HepG2 (cell line): ENCODE measurements at regions not wholly inside any gene's neighbourhood (a gene's known extent, or its start where the extent isn't known, plus 50 kb on each side); places are given as distances from the start of the nearest gene placed in this dataset.

ENCODE experiments used
- ATAC-seq: fragments of 200-7000 bp; cut with Tn5 transposase; 3 replicates; pipeline ENCODE4 v1.9.1; 2020; ENCODE audit warnings: mild to moderate bottlenecking, moderate library complexity
- BruUV-seq: library from RNA; stranded (reverse); fragments of 400-500 nt; replicated peaks from 2 replicates; lab custom pipeline; 2021; lab: Mats Ljungman, UMichigan
- CTCF ChIA-PET: fragments of 300-600 bp; formaldehyde crosslinking; extraction: SDS; loops from one replicate; lab custom pipeline; 2021; ENCODE audit warnings: low total read pairs, inconsistent platforms, low intra/inter-chr PET ratio; lab: Yijun Ruan, JAX
- POLR2A ChIA-PET: fragments of 350-600 bp; sonication (Branson Sonifier 250); formaldehyde crosslinking; loops from one replicate; lab custom pipeline; 2020; ENCODE audit warnings: antibody characterized with exemption, inconsistent platforms; lab: Yijun Ruan, JAX
- DNase-seq: peaks from one replicate; pipeline ENCODE4 v3.0.0-alpha.2; 2015; ENCODE audit warnings: low spot score
- FAIRE-seq: peaks from 3 replicates; lab custom pipeline; 2011; peaks lifted over from hg19 to GRCh38; lab: Jason Lieb, UNC
- H2AFZ ChIP-seq: one replicate; pipeline ENCODE4 v1.6.1; 2011; ENCODE audit warnings: low read length, inconsistent platforms
- H3K27ac ChIP-seq: fragments of 300-600 bp; 3 replicates; pipeline ENCODE4 v1.8.0; 2011; ENCODE audit warnings: mixed run types, mild to moderate bottlenecking, mixed read lengths, low read length, inconsistent platforms; ENCODE audit not compliant: insufficient read depth; ENCODE audit errors: extremely low read length
- H3K27me3 ChIP-seq, 2 experiments: fragments of 200-600 bp in 1 of 2; 2 replicates in 1 of 2; 3 replicates in 1 of 2; pipeline versions ENCODE4 v1.6.0 to v1.8.0; 2011; ENCODE audit warnings: low read length in 2 of 2, mild to moderate bottlenecking in 2 of 2, moderate library complexity in 2 of 2, inconsistent platforms in 1 of 2; ENCODE audit not compliant: insufficient read depth in 2 of 2, control insufficient read depth in 1 of 2
- H3K36me3 ChIP-seq, 2 experiments: fragments of 200-600 bp in 1 of 2; replicated peaks in 1 of 2; 2 replicates in 1 of 2; 3 replicates in 1 of 2; pipeline versions ENCODE4 v1.5.1 to v1.8.0; 2011; ENCODE audit warnings: low read length in 2 of 2, inconsistent platforms in 1 of 2; ENCODE audit not compliant: insufficient read depth in 2 of 2, control insufficient read depth in 1 of 2
- H3K4me1 ChIP-seq: 2 replicates; pipeline ENCODE4 v1.5.1; 2012; ENCODE audit warnings: low read length, inconsistent platforms; ENCODE audit not compliant: insufficient read depth
- H3K4me2 ChIP-seq: 2 replicates; pipeline ENCODE4 v1.6.0; 2011; ENCODE audit warnings: low read depth, low read length, inconsistent platforms
- H3K4me3 ChIP-seq, 3 experiments: fragments of 200-600 bp in 1 of 3; sonication (generic), shearing (Covaris generic) in 1 of 3; replicated peaks in 1 of 3; 2 replicates each; pipeline ENCODE4 v1.5.1; 2011 to 2016; ENCODE audit warnings: low read length in 3 of 3, inconsistent platforms in 2 of 3, low read depth in 2 of 3, mild to moderate bottlenecking in 2 of 3, control low read depth in 1 of 3, mixed read lengths in 1 of 3; ENCODE audit not compliant: insufficient read depth in 1 of 3
- H3K79me2 ChIP-seq: one replicate; pipeline ENCODE4 v1.6.1; 2011; ENCODE audit warnings: low read length, inconsistent platforms; ENCODE audit not compliant: insufficient read depth
- H3K9ac ChIP-seq: 2 replicates; pipeline ENCODE4 v1.6.0; 2011; ENCODE audit warnings: mild to moderate bottlenecking, low read depth, low read length, inconsistent platforms; ENCODE audit not compliant: insufficient read depth
- H3K9me3 ChIP-seq: 2 replicates; pipeline ENCODE4 v1.5.1; 2012; ENCODE audit warnings: mild to moderate bottlenecking, low read length
- H4K20me1 ChIP-seq: 2 replicates; pipeline ENCODE4 v1.6.0; 2011; ENCODE audit warnings: inconsistent platforms, mild to moderate bottlenecking, low read length, moderate library complexity; ENCODE audit not compliant: insufficient read depth
- ARNT2 ChIP-seq: sonication (generic); formaldehyde crosslinking; IDR thresholded peaks from 2 replicates; pipeline ENCODE4 v1.8.0; 2022; ENCODE audit warnings: mild to moderate bottlenecking, low read depth, missing genetic modification reagents, moderate library complexity
- ASH2L ChIP-seq: fragments of 300-600, 200-600 bp; sonication (generic); IDR thresholded peaks from 2 replicates; pipeline ENCODE4 v1.7.0; 2017; ENCODE audit warnings: low read depth, mild to moderate bottlenecking, moderate library complexity, mixed read lengths, low read length; ENCODE audit not compliant: insufficient read length
- GTF3A ChIP-seq: sonication (generic); formaldehyde crosslinking; conservative IDR thresholded peaks from 2 replicates; pipeline ENCODE4 v1.4.0; 2020; ENCODE audit warnings: mild to moderate bottlenecking, missing genetic modification reagents
- MLLT10 ChIP-seq: sonication (generic); formaldehyde crosslinking; IDR thresholded peaks from 2 replicates; pipeline ENCODE4 v1.4.0; 2020; ENCODE audit warnings: missing genetic modification reagents
- NFYB ChIP-seq: sonication (generic); formaldehyde crosslinking; IDR thresholded peaks from 2 replicates; pipeline ENCODE4 v1.4.0; 2020; ENCODE audit warnings: missing genetic modification reagents
- PAX8 ChIP-seq: sonication (generic); formaldehyde crosslinking; IDR thresholded peaks from 2 replicates; pipeline ENCODE4 v1.8.0; 2022; ENCODE audit warnings: mild to moderate bottlenecking, missing genetic modification reagents, borderline replicate concordance
- RFX1 ChIP-seq: fragments of 450-650 bp; IDR thresholded peaks from 2 replicates; pipeline ENCODE4 v1.6.1; 2017
- SIX1 ChIP-seq: sonication (generic); formaldehyde crosslinking; IDR thresholded peaks from 2 replicates; pipeline ENCODE4 v1.4.0; 2020; ENCODE audit warnings: missing genetic modification reagents, borderline replicate concordance
- THAP7 ChIP-seq: sonication (generic); formaldehyde crosslinking; IDR thresholded peaks from 2 replicates; pipeline ENCODE4 v1.8.1; 2023; ENCODE audit warnings: mild to moderate bottlenecking, missing genetic modification reagents
- ZNF101 ChIP-seq: sonication (generic); formaldehyde crosslinking; IDR thresholded peaks from 2 replicates; pipeline ENCODE4 v1.4.0; 2020; ENCODE audit warnings: mild to moderate bottlenecking, low read depth, missing genetic modification reagents, borderline replicate concordance
- ZNF33A ChIP-seq: sonication (generic); formaldehyde crosslinking; IDR thresholded peaks from 2 replicates; pipeline ENCODE4 v1.5.1; 2020; ENCODE audit warnings: missing genetic modification reagents, mild to moderate bottlenecking, moderate library complexity, borderline replicate concordance
- ZNF34 ChIP-seq: sonication (generic); formaldehyde crosslinking; IDR thresholded peaks from 2 replicates; pipeline ENCODE4 v1.4.0; 2020; ENCODE audit warnings: mild to moderate bottlenecking, missing genetic modification reagents, borderline replicate concordance
- ZNF768 ChIP-seq: sonication (generic); formaldehyde crosslinking; IDR thresholded peaks from 2 replicates; pipeline ENCODE4 v1.4.0; 2020; ENCODE audit warnings: missing genetic modification reagents
- ZSCAN25 ChIP-seq: sonication (generic); formaldehyde crosslinking; IDR thresholded peaks from 2 replicates; pipeline ENCODE4 v1.8.0; 2022; ENCODE audit warnings: mild to moderate bottlenecking, missing genetic modification reagents
- WGBS: methylation state at CpG from one replicate; pipeline ENCODE4 v1.1.6; 2017; ENCODE audit warnings: low lambda C conversion rate; 5-methylcytosine and 5-hydroxymethylcytosine counted together
- in situ Hi-C: cut with HindIII; loops from 2 replicates; pipeline ENCODE4 v1.10.0; 2017; ENCODE audit warnings: low pct_unique_long_range_greater_than_20kb; ENCODE audit not compliant: extremely low pct_ligation_motif_present
- intact Hi-C: fragments of 100-400 bp; cut with micrococcal nuclease; formaldehyde crosslinking; loops from one replicate; pipeline ENCODE4 v1.10.0; 2022; ENCODE audit not compliant: unreplicated experiment
- TF ChIP-seq, protein P1 (sequence below): sonication (generic); formaldehyde crosslinking; IDR thresholded peaks from 2 replicates; pipeline ENCODE4 v1.4.0; 2020; ENCODE audit warnings: missing genetic modification reagents, low read depth, mild to moderate bottlenecking, borderline replicate concordance
- TF ChIP-seq, protein P2 (sequence below): sonication (generic); formaldehyde crosslinking; IDR thresholded peaks from 2 replicates; pipeline ENCODE4 v1.5.0; 2020; ENCODE audit warnings: missing genetic modification reagents
- TF ChIP-seq, protein P3 (sequence below): sonication (generic); formaldehyde crosslinking; IDR thresholded peaks from 2 replicates; pipeline ENCODE4 v1.8.1; 2023; ENCODE audit warnings: mild to moderate bottlenecking, missing genetic modification reagents, borderline replicate concordance

DNA sequence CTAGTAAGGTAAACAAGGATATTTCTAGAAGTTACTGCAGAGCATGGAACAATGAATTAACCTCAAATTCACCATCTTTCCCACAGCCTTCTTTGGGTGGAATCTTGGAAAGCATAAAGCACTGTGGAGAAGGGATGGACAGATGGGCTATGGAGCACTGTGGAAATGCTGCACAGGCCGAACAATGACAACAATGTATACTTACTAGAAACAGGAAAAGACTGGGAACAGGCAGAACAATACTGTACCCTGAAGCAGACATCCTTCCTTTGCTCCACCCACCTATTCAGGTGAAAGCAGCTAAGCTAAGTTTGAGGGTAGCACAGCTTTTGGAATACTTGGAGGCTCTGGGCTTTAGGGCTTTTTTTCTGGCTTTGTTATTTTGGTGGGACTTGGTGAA, 250.6 kb upstream of the KLF8 start:
- POLR2A ChIA-PET: no interaction called here
- H3K9ac ChIP-seq: no peak overlapping the region
- CTCF ChIA-PET: no interaction called here
- no peak overlapping the region for H2AFZ ChIP-seq
- in situ Hi-C loops: no loop called here
- H3K4me3 ChIP-seq: no peak overlapping the region
- H3K4me2 ChIP-seq: no peak overlapping the region
- ATAC-seq (no peak), FAIRE-seq (no peak), DNase-seq (no peak)
- TF ChIP-seq THAP7 (CRISPR knock-in tag): no peak
- TF ChIP-seq, protein P1, sequence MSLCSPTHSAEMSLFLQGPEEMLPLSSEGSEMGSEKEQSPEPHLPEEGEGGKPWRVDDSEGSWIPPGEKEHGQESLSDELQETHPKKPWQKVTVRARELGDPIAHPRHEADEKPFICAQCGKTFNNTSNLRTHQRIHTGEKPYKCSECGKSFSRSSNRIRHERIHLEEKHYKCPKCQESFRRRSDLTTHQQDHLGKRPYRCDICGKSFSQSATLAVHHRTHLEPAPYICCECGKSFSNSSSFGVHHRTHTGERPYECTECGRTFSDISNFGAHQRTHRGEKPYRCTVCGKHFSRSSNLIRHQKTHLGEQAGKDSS (CRISPR knock-in tag): no peak
- no peak for TF ChIP-seq MLLT10 (CRISPR knock-in tag)
- no peak for TF ChIP-seq GTF3A
- TF ChIP-seq PAX8: no peak
- no peak for TF ChIP-seq ZNF101
- TF ChIP-seq ZNF34 (CRISPR knock-in tag): no peak
- no peak for TF ChIP-seq ARNT2 (CRISPR knock-in tag)
- no peaks in the 10 kb centered on the region for H4K20me1 ChIP-seq
- H3K27ac ChIP-seq: no peak overlapping the region
- no peaks in the 10 kb centered on the region for H3K79me2 ChIP-seq
- WGBS: 0% methylated on average over 1 of the region's 1 CpG
- H3K4me1 ChIP-seq: no peaks in the 10 kb centered on the region
- intact Hi-C loops: no loop called here
- H3K36me3 ChIP-seq: no peaks in the 10 kb centered on the region
- no TSS peak for BruUV-seq
- H3K27me3 ChIP-seq: no peaks in the 10 kb centered on the region
- no peaks in the 10 kb centered on the region for H3K9me3 ChIP-seq

GRCh38 chrX:55996649-55997048, 235.5 kb upstream of the KLF8 start:
- H3K9me3 ChIP-seq: no peaks in the 10 kb centered on the region
- no peak overlapping the region for H3K4me3 ChIP-seq
- no peak overlapping the region for H2AFZ ChIP-seq
- ChIA-PET CTCF (no interaction called here), POLR2A (no interaction called here)
- H3K79me2 ChIP-seq: no peaks in the 10 kb centered on the region
- FAIRE-seq (no peak), DNase-seq (no peak), ATAC-seq (no peak)
- no CpG with 5 or more reads among the region's 3 CpGs for WGBS
- no peaks in the 10 kb centered on the region for H3K36me3 ChIP-seq
- no peaks in the 10 kb centered on the region for H4K20me1 ChIP-seq
- H3K4me1 ChIP-seq: no peaks in the 10 kb centered on the region
- in situ Hi-C loops (no loop called here), intact Hi-C loops (no loop called here)
- H3K27me3 ChIP-seq: no peaks in the 10 kb centered on the region
- TF ChIP-seq RFX1 (no peak), ZNF33A (CRISPR knock-in tag) (no peak), ASH2L (no peak), ZSCAN25 (no peak), SIX1 (CRISPR knock-in tag) (no peak), NFYB (no peak), ZNF768 (no peak)
- TF ChIP-seq, protein P2, sequence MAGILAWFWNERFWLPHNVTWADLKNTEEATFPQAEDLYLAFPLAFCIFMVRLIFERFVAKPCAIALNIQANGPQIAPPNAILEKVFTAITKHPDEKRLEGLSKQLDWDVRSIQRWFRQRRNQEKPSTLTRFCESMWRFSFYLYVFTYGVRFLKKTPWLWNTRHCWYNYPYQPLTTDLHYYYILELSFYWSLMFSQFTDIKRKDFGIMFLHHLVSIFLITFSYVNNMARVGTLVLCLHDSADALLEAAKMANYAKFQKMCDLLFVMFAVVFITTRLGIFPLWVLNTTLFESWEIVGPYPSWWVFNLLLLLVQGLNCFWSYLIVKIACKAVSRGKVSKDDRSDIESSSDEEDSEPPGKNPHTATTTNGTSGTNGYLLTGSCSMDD (CRISPR knock-in tag): no peak
- TF ChIP-seq, protein P3, sequence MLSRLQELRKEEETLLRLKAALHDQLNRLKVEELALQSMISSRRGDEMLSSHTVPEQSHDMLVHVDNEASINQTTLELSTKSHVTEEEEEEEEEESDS (CRISPR knock-in tag): no peak
- no peak overlapping the region for H3K4me2 ChIP-seq
- no peak overlapping the region for H3K9ac ChIP-seq
- no peak overlapping the region for H3K27ac ChIP-seq
- BruUV-seq: no TSS peak
